ENCODE measurements at regions not wholly inside any gene's neighbourhood (a gene's known extent, or its start where the extent isn't known, plus 50 kb on each side); places are given as distances from the start of the nearest gene placed in this dataset.
"Not testable (repeated sequence)": the region's sequence is repeated elsewhere in the genome, so short reads cannot be mapped to it uniquely, and the experiment has no call there.

DNA sequence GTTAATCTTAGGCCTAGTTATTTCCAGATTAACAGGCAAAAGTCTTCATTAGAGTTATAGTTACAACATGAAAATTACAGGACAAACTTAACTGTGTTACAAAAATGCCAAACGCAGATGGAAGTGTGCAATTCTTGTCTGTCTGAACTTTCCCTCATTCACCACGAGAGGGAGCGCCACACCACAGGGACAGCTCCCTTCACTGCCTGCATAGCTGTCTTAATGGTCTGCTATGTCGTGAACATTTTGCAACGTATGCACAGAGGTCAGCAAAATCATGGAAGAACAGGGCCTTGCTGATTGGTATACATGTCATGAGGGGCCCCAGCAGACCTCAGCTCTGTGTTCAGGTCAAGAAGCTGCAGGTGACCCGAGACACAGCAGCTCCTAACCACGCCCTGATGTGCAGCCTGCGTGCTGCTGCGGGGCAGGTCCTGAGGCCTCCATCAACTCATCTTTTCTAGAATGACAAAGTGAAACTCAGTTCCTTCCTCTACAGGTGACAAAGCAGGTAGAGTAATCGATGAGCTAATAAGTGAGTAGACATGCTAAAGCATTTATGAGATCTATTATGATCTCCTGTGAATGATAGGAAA, 78.8 kb upstream of the ATP8B1 start:
- ATAC-seq (peak; percentile 74 to 78), DNase-seq (peak; percentile 16 to 18)
- Histone ChIP-seq H3K36me3 (no peaks in the 10 kb centered on the region), H3K9me3 (no peaks in the 10 kb centered on the region), H3K27me3 (no peaks in the 10 kb centered on the region), H3K27ac (no peak overlapping the region), H3K4me1 (no peaks in the 10 kb centered on the region), H3K4me3 (no peak overlapping the region)
- in situ Hi-C loops (cut with MboI; ENCODE audit: low sequenced_read_pairs in 4 of 4), result loop anchor here in 2 of 4 donors (10.0 to 25.0 kb wide), 2 partner anchors 230 to 243 kb away; no protein-coding TSS in a partner anchor
- TF ChIP-seq, protein P1, sequence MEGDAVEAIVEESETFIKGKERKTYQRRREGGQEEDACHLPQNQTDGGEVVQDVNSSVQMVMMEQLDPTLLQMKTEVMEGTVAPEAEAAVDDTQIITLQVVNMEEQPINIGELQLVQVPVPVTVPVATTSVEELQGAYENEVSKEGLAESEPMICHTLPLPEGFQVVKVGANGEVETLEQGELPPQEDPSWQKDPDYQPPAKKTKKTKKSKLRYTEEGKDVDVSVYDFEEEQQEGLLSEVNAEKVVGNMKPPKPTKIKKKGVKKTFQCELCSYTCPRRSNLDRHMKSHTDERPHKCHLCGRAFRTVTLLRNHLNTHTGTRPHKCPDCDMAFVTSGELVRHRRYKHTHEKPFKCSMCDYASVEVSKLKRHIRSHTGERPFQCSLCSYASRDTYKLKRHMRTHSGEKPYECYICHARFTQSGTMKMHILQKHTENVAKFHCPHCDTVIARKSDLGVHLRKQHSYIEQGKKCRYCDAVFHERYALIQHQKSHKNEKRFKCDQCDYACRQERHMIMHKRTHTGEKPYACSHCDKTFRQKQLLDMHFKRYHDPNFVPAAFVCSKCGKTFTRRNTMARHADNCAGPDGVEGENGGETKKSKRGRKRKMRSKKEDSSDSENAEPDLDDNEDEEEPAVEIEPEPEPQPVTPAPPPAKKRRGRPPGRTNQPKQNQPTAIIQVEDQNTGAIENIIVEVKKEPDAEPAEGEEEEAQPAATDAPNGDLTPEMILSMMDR (IDR thresholded peaks at IDR 0.05 in 4 of 5, conservative IDR thresholded peaks at IDR 0.05 in 1 of 5), result peak; percentile 67 to 83 (median 72)
- no peak for TF ChIP-seq POLR2A (IDR thresholded peaks at IDR 0.05)
- intact Hi-C loops (cut with DNase I; ENCODE audit: low total_unique reads), result loop anchor here (10.0 kb wide), 2 partner anchors 247 to 883 kb away; no protein-coding TSS in a partner anchor

DNA sequence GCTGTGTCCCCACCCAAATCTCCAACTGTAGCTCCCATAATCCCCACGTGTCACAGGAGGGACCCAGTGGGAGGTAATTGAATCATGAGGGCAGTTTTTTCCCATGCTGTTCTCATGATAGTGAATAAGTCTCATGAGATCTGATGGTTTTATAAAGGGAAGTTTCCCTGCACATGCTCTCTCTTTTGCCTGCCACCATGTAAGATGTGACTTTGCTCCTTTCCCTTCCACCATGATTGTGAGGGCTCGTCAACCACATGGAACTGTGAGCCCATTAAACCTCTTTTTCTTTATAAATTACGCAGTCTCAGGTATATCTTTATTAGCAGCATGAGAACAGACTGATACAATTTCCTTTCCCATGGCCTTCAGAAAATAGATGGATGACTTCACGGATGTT, 76.8 kb upstream of the ATP8B1 start:
- ATAC-seq, result not testable (repeated sequence)
- intact Hi-C loops (cut with DNase I; ENCODE audit: low total_unique reads) (loop anchor here (10.0 kb wide), 2 partner anchors 245 to 885 kb away; no protein-coding TSS in a partner anchor), in situ Hi-C loops (cut with MboI; ENCODE audit: low sequenced_read_pairs in 4 of 4) (loop anchor here in 2 of 4 donors (10.0 to 25.0 kb wide), 2 partner anchors 232 to 245 kb away; no protein-coding TSS in a partner anchor)

DNA sequence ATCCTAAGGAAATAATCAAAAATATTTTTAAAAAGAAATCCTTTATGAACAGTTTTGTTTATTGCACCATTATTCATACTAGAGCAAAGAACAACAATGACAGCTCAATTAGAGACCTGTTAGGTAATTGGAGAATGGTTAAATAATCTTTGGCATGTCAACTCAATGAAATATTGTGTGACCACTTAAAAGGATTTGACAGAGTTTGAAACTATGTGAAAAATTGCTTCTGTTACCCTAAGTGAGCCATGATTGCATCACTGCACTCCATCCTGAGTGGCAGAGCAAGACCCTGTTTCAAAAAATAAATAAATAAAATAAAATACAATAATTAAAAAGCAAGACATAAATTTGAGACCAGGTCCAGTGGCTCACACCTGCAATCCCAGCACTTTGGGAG, 66.1 kb upstream of the ATP8B1 start:
- Histone ChIP-seq H3K36me3 (no peaks in the 10 kb centered on the region), H3K4me3 (no peak overlapping the region), H3K27ac (no peak overlapping the region), H3K4me1 (no peaks in the 10 kb centered on the region), H3K27me3 (no peaks in the 10 kb centered on the region), H3K9me3 (peaks cover 0 to 5% (median 0%) of the 10 kb centered on the region in 3 donors)
- in situ Hi-C loops (cut with MboI; ENCODE audit: low sequenced_read_pairs in 4 of 4), result no loop called here
- TF ChIP-seq POLR2A (IDR thresholded peaks at IDR 0.05), result no peak
- TF ChIP-seq, protein P1 (IDR thresholded peaks at IDR 0.05 in 4 of 5, conservative IDR thresholded peaks at IDR 0.05 in 1 of 5), result no peak
- ATAC-seq (no peak), DNase-seq (no peak)
- intact Hi-C loops (cut with DNase I; ENCODE audit: low total_unique reads), result no loop called here

More for the DNA sequence above, 76.8 kb upstream of the ATP8B1 start:
- not testable (repeated sequence) for H3K36me3 ChIP-seq, H3K4me1 ChIP-seq, H3K27ac ChIP-seq, DNase-seq, H3K27me3 ChIP-seq, H3K9me3 ChIP-seq, H3K4me3 ChIP-seq

DNA sequence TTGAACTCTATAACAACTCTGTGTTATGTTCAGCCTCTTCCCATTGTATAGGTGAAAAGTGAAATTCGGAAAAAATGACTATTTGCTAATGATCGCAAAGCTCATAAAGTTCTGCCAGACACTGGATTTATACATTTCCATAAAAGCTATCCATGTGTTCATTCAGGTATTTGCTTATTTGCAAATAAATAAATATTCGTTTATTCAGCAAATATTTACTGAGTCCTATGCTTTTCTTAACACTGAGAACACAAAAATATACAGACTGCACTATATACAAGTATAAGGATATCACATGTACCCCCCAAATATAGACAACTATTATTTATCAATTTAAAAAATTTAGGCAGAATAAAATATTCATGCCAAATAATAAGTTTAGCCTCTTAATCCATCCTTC, 63.2 kb upstream of the ATP8B1 start:
- ATAC-seq (no peak), DNase-seq (no peak)
- no peaks in the 10 kb centered on the region for H3K36me3 ChIP-seq
- H3K4me3 ChIP-seq, result no peak overlapping the region
- TF ChIP-seq, protein P1 (IDR thresholded peaks at IDR 0.05 in 4 of 5, conservative IDR thresholded peaks at IDR 0.05 in 1 of 5), result no peak
- no peak for TF ChIP-seq POLR2A (IDR thresholded peaks at IDR 0.05)
- H3K27ac ChIP-seq, result no peak overlapping the region
- in situ Hi-C loops (cut with MboI; ENCODE audit: low sequenced_read_pairs in 4 of 4) (no loop called here), intact Hi-C loops (cut with DNase I; ENCODE audit: low total_unique reads) (no loop called here)
- H3K27me3 ChIP-seq, result no peaks in the 10 kb centered on the region
- no peaks in the 10 kb centered on the region for H3K4me1 ChIP-seq
- no peaks in the 10 kb centered on the region for H3K9me3 ChIP-seq

DNA sequence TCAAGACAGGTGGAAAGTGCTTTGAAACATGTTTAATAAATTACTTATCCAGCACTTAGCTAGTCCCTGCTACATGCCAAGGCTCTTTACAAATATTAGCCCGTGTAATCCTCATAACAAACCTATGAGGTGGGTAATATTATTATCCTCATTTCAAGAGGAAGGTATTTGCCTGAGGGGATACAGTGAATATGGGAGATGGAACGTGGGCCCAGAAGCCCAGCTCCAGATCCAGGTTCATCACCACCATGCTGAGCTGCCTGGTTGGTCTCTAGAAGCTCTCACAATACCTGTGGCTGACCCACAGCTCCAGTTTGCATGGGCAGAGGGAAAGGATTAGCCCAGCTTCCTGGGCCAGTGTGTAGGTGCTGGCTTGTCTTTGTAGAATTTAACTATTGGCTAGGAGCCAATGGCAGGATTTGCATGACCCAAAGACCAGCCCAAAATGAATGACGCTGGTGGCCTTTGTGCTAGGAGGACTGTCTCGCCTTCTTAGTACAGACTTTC, 61.6 kb upstream of the ATP8B1 start:
- in situ Hi-C loops (cut with MboI; ENCODE audit: low sequenced_read_pairs in 4 of 4), result no loop called here
- intact Hi-C loops (cut with DNase I; ENCODE audit: low total_unique reads), result no loop called here
- DNase-seq (no peak), ATAC-seq (no peak)
- Histone ChIP-seq H3K4me3 (no peak overlapping the region), H3K27ac (no peak overlapping the region), H3K27me3 (no peaks in the 10 kb centered on the region), H3K4me1 (no peaks in the 10 kb centered on the region), H3K36me3 (no peaks in the 10 kb centered on the region), H3K9me3 (no peaks in the 10 kb centered on the region)
- TF ChIP-seq, protein P1 (IDR thresholded peaks at IDR 0.05 in 4 of 5, conservative IDR thresholded peaks at IDR 0.05 in 1 of 5), result no peak

All from gastrocnemius medialis (tissue), 4 donors.